ENCODE measurements at regions not wholly inside any gene's neighbourhood (a gene's known extent, or its start where the extent isn't known, plus 50 kb on each side); places are given as distances from the start of the nearest gene placed in this dataset.

- no peak overlapping the region for H3K27ac ChIP-seq
- intact Hi-C loops (cut with DNase I), result no loop called here
- WGBS, 2 donors, result 93 to 94% methylated on average over 5 of the region's 5 CpGs
Observed at GRCh38 chr14:71395151-71395604, 487.9 kb downstream of the PCNX1 start.

GRCh38 chr14:71395636-71396035, 488.4 kb downstream of the PCNX1 start:
- intact Hi-C loops (cut with DNase I), result no loop called here
- no peak overlapping the region for H3K27ac ChIP-seq
- 94 to 97% methylated on average over 2 of the region's 2 CpGs for WGBS, 2 donors

More at GRCh38 chr14:71395151-71395604, 487.9 kb downstream of the PCNX1 start:
- Histone ChIP-seq H3K4me3 (replicated peaks in 1 of 3) (no peak overlapping the region), H3K4me1 (peaks cover 0 to 2% of the 10 kb centered on the region in 2 donors), H3K27me3 (no peaks in the 10 kb centered on the region), H3K36me3 (no peaks in the 10 kb centered on the region), H3K9me3 (no peaks in the 10 kb centered on the region)
- TF ChIP-seq CTCF (IDR thresholded peaks at IDR 0.05), result no peak
- no peak for TF ChIP-seq POLR2A (IDR thresholded peaks at IDR 0.05)
- no peak for DNase-seq

GRCh38 chr14:71396050-71396677, 488.9 kb downstream of the PCNX1 start:
- no peak for DNase-seq

More at GRCh38 chr14:71395636-71396035, 488.4 kb downstream of the PCNX1 start:
- H3K4me3 ChIP-seq (replicated peaks in 1 of 3), result no peak overlapping the region
- no peaks in the 10 kb centered on the region for H3K36me3 ChIP-seq
- TF ChIP-seq POLR2A (IDR thresholded peaks at IDR 0.05), result no peak
- no peak for TF ChIP-seq CTCF (IDR thresholded peaks at IDR 0.05)
- no peaks in the 10 kb centered on the region for H3K27me3 ChIP-seq
- H3K9me3 ChIP-seq, result no peaks in the 10 kb centered on the region
- no peak for DNase-seq
- H3K4me1 ChIP-seq, result peaks cover 0 to 6% of the 10 kb centered on the region in 2 donors

GRCh38 chr14:71397371-71397770, 490.1 kb downstream of the PCNX1 start:
- Histone ChIP-seq H3K36me3 (no peaks in the 10 kb centered on the region), H3K27me3 (no peaks in the 10 kb centered on the region), H3K4me1 (peaks cover 0 to 6% of the 10 kb centered on the region in 2 donors), H3K4me3 (replicated peaks in 1 of 3) (no peak overlapping the region), H3K9me3 (no peaks in the 10 kb centered on the region), H3K27ac (no peak overlapping the region)
- intact Hi-C loops (cut with DNase I), result no loop called here
- DNase-seq, result no peak
- TF ChIP-seq CTCF (IDR thresholded peaks at IDR 0.05), result no peak
- TF ChIP-seq POLR2A (IDR thresholded peaks at IDR 0.05), result no peak

More at GRCh38 chr14:71396050-71396677, 488.9 kb downstream of the PCNX1 start:
- no peak overlapping the region for H3K4me3 ChIP-seq (replicated peaks in 1 of 3)
- TF ChIP-seq POLR2A (IDR thresholded peaks at IDR 0.05) (no peak), CTCF (IDR thresholded peaks at IDR 0.05) (no peak)
- 93 to 94% methylated on average over 3 of the region's 3 CpGs for WGBS, 2 donors
- intact Hi-C loops (cut with DNase I), result no loop called here
- H3K4me1 ChIP-seq, result peaks cover 0 to 6% of the 10 kb centered on the region in 2 donors
- H3K27me3 ChIP-seq, result no peaks in the 10 kb centered on the region
- no peak overlapping the region for H3K27ac ChIP-seq
- H3K36me3 ChIP-seq, result no peaks in the 10 kb centered on the region
- no peaks in the 10 kb centered on the region for H3K9me3 ChIP-seq

GRCh38 chr14:71398450-71398849, 491.2 kb downstream of the PCNX1 start:
- intact Hi-C loops (cut with DNase I), result no loop called here
- H3K9me3 ChIP-seq, result no peaks in the 10 kb centered on the region
- DNase-seq, result no peak
- H3K27ac ChIP-seq, result no peak overlapping the region
- WGBS, 2 donors, result 93 to 94% methylated on average over 3 of the region's 3 CpGs
- H3K4me3 ChIP-seq (replicated peaks in 1 of 3), result no peak overlapping the region
- peaks cover 0 to 6% of the 10 kb centered on the region in 2 donors for H3K4me1 ChIP-seq
- H3K27me3 ChIP-seq, result no peaks in the 10 kb centered on the region
- no peaks in the 10 kb centered on the region for H3K36me3 ChIP-seq
- no peak for TF ChIP-seq POLR2A (IDR thresholded peaks at IDR 0.05)
- no peak for TF ChIP-seq CTCF (IDR thresholded peaks at IDR 0.05)
